GM13977 (cell line): ENCODE measurements at regions not wholly inside any gene's neighbourhood (a gene's known extent, or its start where the extent isn't known, plus 50 kb on each side); places are given as distances from the start of the nearest gene placed in this dataset.

Experiments used
- DNase-seq: peaks from one replicate; pipeline ENCODE4 v3.0.0; 2012; ENCODE audit warnings: low spot score
- in situ Hi-C: fragments of 300-500 bp; cut with MboI; formaldehyde crosslinking; loops from one replicate; pipeline ENCODE4 v1.12.0; 2022; ENCODE audit warnings: low sequenced_read_pairs, low pct_unique_long_range_greater_than_20kb, mixed read lengths, inconsistent platforms; ENCODE audit not compliant: unreplicated experiment
- TF ChIP-seq, protein P1 (sequence below): IDR thresholded peaks from 2 replicates; pipeline ENCODE4 v1.5.1; 2012; ENCODE audit warnings: mild to moderate bottlenecking, control low read depth; ENCODE audit not compliant: insufficient read depth; ENCODE audit errors: extremely low read depth, missing control alignments

- DNase-seq = no peak
- TF ChIP-seq, protein P1, sequence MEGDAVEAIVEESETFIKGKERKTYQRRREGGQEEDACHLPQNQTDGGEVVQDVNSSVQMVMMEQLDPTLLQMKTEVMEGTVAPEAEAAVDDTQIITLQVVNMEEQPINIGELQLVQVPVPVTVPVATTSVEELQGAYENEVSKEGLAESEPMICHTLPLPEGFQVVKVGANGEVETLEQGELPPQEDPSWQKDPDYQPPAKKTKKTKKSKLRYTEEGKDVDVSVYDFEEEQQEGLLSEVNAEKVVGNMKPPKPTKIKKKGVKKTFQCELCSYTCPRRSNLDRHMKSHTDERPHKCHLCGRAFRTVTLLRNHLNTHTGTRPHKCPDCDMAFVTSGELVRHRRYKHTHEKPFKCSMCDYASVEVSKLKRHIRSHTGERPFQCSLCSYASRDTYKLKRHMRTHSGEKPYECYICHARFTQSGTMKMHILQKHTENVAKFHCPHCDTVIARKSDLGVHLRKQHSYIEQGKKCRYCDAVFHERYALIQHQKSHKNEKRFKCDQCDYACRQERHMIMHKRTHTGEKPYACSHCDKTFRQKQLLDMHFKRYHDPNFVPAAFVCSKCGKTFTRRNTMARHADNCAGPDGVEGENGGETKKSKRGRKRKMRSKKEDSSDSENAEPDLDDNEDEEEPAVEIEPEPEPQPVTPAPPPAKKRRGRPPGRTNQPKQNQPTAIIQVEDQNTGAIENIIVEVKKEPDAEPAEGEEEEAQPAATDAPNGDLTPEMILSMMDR = no peak
- in situ Hi-C loops = no loop called here
Observed at GRCh38 chr16:62940569-62940968, 904.3 kb upstream of the CDH8 start.

DNA sequence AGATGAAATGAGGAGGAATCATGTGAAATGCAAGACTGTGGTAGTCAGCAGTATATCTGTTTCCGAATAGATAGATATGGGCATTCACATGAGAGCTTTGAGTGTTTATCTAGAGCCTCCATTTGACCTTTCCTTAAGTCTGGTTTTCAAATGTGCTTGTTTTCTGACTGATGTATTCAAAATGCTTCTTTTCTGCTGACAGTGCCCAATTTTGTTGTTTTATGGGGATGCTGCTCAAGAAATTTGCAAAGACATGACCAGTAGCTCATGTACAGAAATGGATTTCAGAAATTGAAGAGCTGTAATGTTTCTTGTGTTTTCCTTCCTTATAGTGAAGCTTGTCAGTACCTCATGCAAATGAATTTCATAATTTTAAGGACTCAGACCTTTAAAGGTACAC is 903.4 kb upstream of the CDH8 start:
- no peak for DNase-seq
- in situ Hi-C loops = no loop called here
- TF ChIP-seq, protein P1 = no peak

DNA sequence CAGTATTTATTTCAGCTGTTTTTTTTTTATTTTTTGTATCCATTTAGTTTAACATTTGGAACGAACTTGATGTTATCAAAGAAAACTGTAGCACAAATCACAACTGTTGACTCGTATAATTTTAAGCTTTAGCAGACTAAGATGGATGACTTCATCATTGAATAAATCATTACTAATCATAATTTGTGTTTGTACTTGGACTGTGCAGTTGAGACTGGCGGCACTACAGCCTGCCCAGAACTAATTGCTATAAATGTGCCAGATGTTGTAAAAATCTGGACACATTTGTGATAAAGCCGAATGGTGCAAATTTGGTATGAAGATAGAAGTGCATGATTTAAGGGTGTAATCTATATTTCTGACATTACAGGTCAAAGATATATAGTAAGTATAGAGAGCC is 897.7 kb upstream of the CDH8 start:
- TF ChIP-seq, protein P1 = no peak
- no peak for DNase-seq
- in situ Hi-C loops = no loop called here

GRCh38 chr16:62929593-62929992 is 893.4 kb upstream of the CDH8 start:
- TF ChIP-seq, protein P1 = no peak
- in situ Hi-C loops = no loop called here
- DNase-seq = no peak

DNA sequence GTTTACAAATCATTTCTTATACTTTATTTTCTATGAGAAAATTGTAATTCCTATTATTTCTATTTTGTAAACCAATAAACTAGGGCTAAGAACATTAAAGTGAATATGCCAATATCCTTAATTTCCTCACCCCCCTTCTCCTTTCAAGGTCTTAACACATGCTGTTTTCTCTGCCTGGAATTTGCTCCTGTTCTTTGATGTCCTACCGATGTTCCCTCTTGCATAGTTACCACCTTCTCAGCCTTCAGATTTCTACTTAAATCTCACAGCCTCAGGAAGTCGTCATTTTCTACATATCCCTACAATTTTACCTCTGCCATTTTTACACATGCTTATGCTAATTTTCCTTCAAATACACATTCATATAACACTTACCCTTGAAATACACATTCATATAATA is 890.9 kb upstream of the CDH8 start:
- in situ Hi-C loops = no loop called here
- DNase-seq = no peak
- TF ChIP-seq, protein P1 = no peak

DNA sequence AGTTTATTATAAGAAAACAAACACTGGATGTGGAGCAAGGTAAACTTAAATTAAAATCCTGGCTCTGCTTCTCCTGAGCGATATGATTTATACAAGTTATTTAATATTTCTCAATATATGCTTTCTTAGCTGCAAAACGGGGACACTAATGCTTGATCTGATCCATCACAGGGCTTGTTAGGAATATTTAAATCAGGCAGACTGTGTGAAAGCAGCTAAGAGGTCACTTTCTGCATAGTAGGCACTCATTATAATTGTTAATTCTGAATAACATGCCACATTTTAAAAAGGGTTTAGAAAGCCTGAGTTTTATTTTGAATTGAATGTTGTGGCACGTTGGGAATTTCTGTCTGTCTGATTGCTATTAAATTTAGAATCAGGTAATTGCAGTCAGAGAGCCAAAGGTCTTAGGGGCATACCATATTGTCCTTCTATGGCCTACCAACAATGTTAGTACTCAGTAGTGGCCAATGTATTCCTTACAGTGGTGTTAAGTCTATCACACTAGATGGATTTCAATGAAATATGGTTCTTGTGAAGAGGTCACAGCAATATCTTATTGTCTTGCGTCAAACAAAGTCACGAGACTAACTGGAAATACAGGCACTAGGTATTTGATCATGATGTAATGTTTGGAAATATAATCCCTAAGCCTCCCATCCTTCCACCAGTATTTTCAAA is 890.0 kb upstream of the CDH8 start:
- TF ChIP-seq, protein P1 = no peak

More for the DNA sequence above, 890.0 kb upstream of the CDH8 start:
- in situ Hi-C loops = no loop called here
- no peak for DNase-seq
